Breast epithelium (tissue), 3 donors: ENCODE measurements at regions not wholly inside any gene's neighbourhood (a gene's known extent, or its start where the extent isn't known, plus 50 kb on each side); places are given as distances from the start of the nearest gene placed in this dataset.
"Not testable (repeated sequence)": the region's sequence is repeated elsewhere in the genome, so short reads cannot be mapped to it uniquely, and the experiment has no call there.

ENCODE experiments used
- POLR2A ChIP-seq: fragments of 450-650 bp; IDR thresholded peaks from one replicate; pipeline ENCODE4 v1.6.1; 2016; ENCODE audit warnings: antibody characterized with exemption, mild to moderate bottlenecking, moderate library complexity
- POLR2AphosphoS5 ChIP-seq, 3 donors: sonication (generic); formaldehyde crosslinking; IDR thresholded peaks; one replicate each; pipeline ENCODE4 v1.6.1; 2017; ENCODE audit warnings: antibody characterized with exemption in 3 of 3
- TF ChIP-seq, protein P1 (sequence below), 3 donors: fragments of 450-650 bp; IDR thresholded peaks; one replicate each; pipeline ENCODE4 v1.5.1; 2016 to 2017; ENCODE audit warnings: antibody characterized with exemption in 3 of 3, mild to moderate bottlenecking in 3 of 3, moderate library complexity in 3 of 3

DNA sequence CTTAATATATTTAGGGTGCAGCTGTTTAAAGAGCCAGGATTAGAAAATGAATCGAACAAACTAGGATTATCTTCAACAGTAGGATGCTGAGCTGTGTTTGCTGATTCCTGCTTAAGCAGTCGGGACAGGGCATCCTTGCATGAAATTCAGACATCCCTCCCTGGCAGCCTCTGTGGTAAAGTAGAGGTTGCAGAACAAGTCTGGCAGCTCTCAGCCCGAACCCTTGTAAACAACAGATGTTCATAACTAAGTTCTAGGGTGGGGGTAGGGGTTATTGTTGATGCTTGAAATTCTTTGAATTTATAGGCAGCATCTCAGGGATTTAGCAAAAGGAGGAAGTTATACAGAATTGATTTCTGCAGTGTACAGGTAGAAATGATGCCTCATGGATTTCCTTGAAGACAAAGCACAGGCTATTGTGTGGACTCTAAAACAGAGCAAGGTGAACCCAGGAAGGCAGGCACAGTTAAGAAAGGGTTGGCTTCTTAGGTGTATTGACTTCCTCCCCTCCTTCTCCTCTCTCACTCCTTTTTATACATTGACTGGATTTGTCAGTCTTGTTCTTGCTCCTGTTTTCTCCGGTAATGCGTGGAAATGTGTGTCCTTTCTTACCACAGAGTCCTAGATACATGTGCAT, 114.7 kb downstream of the SRGAP2 start:
- TF ChIP-seq, protein P1, sequence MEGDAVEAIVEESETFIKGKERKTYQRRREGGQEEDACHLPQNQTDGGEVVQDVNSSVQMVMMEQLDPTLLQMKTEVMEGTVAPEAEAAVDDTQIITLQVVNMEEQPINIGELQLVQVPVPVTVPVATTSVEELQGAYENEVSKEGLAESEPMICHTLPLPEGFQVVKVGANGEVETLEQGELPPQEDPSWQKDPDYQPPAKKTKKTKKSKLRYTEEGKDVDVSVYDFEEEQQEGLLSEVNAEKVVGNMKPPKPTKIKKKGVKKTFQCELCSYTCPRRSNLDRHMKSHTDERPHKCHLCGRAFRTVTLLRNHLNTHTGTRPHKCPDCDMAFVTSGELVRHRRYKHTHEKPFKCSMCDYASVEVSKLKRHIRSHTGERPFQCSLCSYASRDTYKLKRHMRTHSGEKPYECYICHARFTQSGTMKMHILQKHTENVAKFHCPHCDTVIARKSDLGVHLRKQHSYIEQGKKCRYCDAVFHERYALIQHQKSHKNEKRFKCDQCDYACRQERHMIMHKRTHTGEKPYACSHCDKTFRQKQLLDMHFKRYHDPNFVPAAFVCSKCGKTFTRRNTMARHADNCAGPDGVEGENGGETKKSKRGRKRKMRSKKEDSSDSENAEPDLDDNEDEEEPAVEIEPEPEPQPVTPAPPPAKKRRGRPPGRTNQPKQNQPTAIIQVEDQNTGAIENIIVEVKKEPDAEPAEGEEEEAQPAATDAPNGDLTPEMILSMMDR (IDR thresholded peaks at IDR 0.05), result not testable (repeated sequence)
- not testable (repeated sequence) for TF ChIP-seq POLR2AphosphoS5 (IDR thresholded peaks at IDR 0.05); POLR2A
